PC-3 (cell line): ENCODE measurements at regions not wholly inside any gene's neighbourhood (a gene's known extent, or its start where the extent isn't known, plus 50 kb on each side); places are given as distances from the start of the nearest gene placed in this dataset.

Source experiments
- ATAC-seq: fragments of 200-7000 bp; cut with Tn5 transposase; 2 replicates; pipeline ENCODE4 v1.9.1; 2020; ENCODE audit warnings: mild to moderate bottlenecking, moderate library complexity
- BruUV-seq: library from RNA; stranded (reverse); fragments of 400-500 nt; replicated peaks from 2 replicates; lab custom pipeline; 2021; lab: Mats Ljungman, UMichigan
- CTCF ChIA-PET: fragments of 300-600 bp; sonication (Branson Sonifier 250); formaldehyde crosslinking; loops from one replicate; lab custom pipeline; 2022; ENCODE audit warnings: antibody characterized with exemption; lab: Charles Lee
- POLR2A ChIA-PET: fragments of 300-600 bp; sonication (Branson Sonifier 250); formaldehyde crosslinking; loops from one replicate; lab custom pipeline; 2022; ENCODE audit warnings: antibody characterized with exemption; ENCODE audit not compliant: unreplicated experiment; lab: Charles Lee
- DNase-seq: peaks from one replicate; pipeline ENCODE4 v3.0.0-alpha.2; 2015
- H2AFZ ChIP-seq: fragments of 300-600 bp; sonication (generic); 2 replicates; pipeline ENCODE4 v1.6.0; 2016; ENCODE audit warnings: antibody characterized with exemption, low read length
- H3F3A ChIP-seq: fragments of 300-600 bp; sonication (generic); one replicate; pipeline ENCODE4 v1.6.0; 2017; ENCODE audit warnings: antibody characterized with exemption, low read length, control low read depth, mild to moderate bottlenecking; ENCODE audit not compliant: unreplicated experiment
- H3K27ac ChIP-seq: fragments of 300-600 bp; sonication (generic); 2 replicates; pipeline ENCODE4 v1.5.1; 2016; ENCODE audit warnings: mild to moderate bottlenecking, low read length
- H3K27me3 ChIP-seq: fragments of 300-600 bp; sonication (generic); 2 replicates; pipeline ENCODE4 v1.6.1; 2016; ENCODE audit warnings: low read length, mixed read lengths
- H3K36me3 ChIP-seq: fragments of 300-600 bp; sonication (generic); 2 replicates; pipeline ENCODE4 v1.6.1; 2016; ENCODE audit warnings: low read depth, mixed run types, low read length, mixed read lengths
- H3K4me1 ChIP-seq: fragments of 300-600 bp; sonication (generic); 2 replicates; pipeline ENCODE4 v1.5.1; 2016; ENCODE audit warnings: low read length; ENCODE audit not compliant: insufficient read depth
- H3K4me2 ChIP-seq: fragments of 300-600 bp; sonication (generic); 2 replicates; pipeline ENCODE4 v1.6.0; 2016; ENCODE audit warnings: low read length
- H3K4me3 ChIP-seq: fragments of 300-600 bp; sonication (generic); 2 replicates; pipeline ENCODE4 v1.5.1; 2016; ENCODE audit warnings: mild to moderate bottlenecking, low read length, mixed read lengths
- H3K79me2 ChIP-seq: fragments of 300-600 bp; sonication (generic); 2 replicates; pipeline ENCODE4 v1.6.1; 2017; ENCODE audit warnings: low read length, mixed read lengths
- H3K9ac ChIP-seq: fragments of 300-600 bp; sonication (generic); 2 replicates; pipeline ENCODE4 v1.6.0; 2016; ENCODE audit warnings: mild to moderate bottlenecking, low read length
- H3K9me2 ChIP-seq: fragments of 300-600 bp; sonication (generic); replicated peaks from 2 replicates; pipeline ENCODE4 v1.6.1; 2016; ENCODE audit warnings: mixed run types, low read length, mixed read lengths
- H3K9me3 ChIP-seq: fragments of 300-600 bp; sonication (generic); 2 replicates; pipeline ENCODE4 v1.6.1; 2016; ENCODE audit warnings: low read length, mixed read lengths
- H4K20me1 ChIP-seq: fragments of 300-600 bp; sonication (generic); 2 replicates; pipeline ENCODE4 v1.6.1; 2016; ENCODE audit warnings: low read length, mixed read lengths
- CTCF ChIP-seq: fragments of 300-600 bp; sonication (generic); conservative IDR thresholded peaks from 2 replicates; pipeline ENCODE4 v1.5.1; 2017; ENCODE audit warnings: antibody characterized with exemption, low read depth, mild to moderate bottlenecking, low read length
- EZH2 ChIP-seq: fragments of 300-600 bp; sonication (generic); IDR thresholded peaks from one replicate; pipeline ENCODE4 v1.6.1; 2017; ENCODE audit warnings: antibody characterized with exemption, mild to moderate bottlenecking, low read length; ENCODE audit not compliant: unreplicated experiment
- EZH2phosphoT487 ChIP-seq: fragments of 300-600 bp; sonication (generic); IDR thresholded peaks from 2 replicates; pipeline ENCODE4 v1.6.1; 2018; ENCODE audit warnings: mild to moderate bottlenecking, antibody characterized with exemption, low read length, borderline replicate concordance
- intact Hi-C: fragments of 100-400 bp; cut with micrococcal nuclease; formaldehyde crosslinking; loops from 2 replicates; pipeline ENCODE4 v1.9.0; 2023

- H3K4me2 ChIP-seq: no peak overlapping the region
- H3F3A ChIP-seq: no peaks in the 10 kb centered on the region
- H3K4me1 ChIP-seq: no peaks in the 10 kb centered on the region
- ATAC-seq (no peak), DNase-seq (no peak)
- ChIA-PET CTCF (no interaction called here), POLR2A (no interaction called here)
- H3K27me3 ChIP-seq: no peaks in the 10 kb centered on the region
- H3K4me3 ChIP-seq: no peak overlapping the region
- TF ChIP-seq CTCF (no peak), EZH2 (no peak), EZH2phosphoT487 (no peak)
- no peaks in the 10 kb centered on the region for H3K79me2 ChIP-seq
- no peaks in the 10 kb centered on the region for H4K20me1 ChIP-seq
- intact Hi-C loops: no loop called here
- H3K27ac ChIP-seq: no peak overlapping the region
- no peaks in the 10 kb centered on the region for H3K36me3 ChIP-seq
- H3K9me2 ChIP-seq: no peaks in the 10 kb centered on the region
- no peak overlapping the region for H2AFZ ChIP-seq
- BruUV-seq: no TSS peak
- no peak overlapping the region for H3K9ac ChIP-seq
- H3K9me3 ChIP-seq: no peaks in the 10 kb centered on the region
Measured at GRCh38 chr4:107482546-107482945, 237.5 kb downstream of the PAPSS1 start.

GRCh38 chr4:107478327-107478980 is 241.6 kb downstream of the PAPSS1 start:
- Histone ChIP-seq H3K4me1 (no peaks in the 10 kb centered on the region), H2AFZ (no peak overlapping the region), H3K9me3 (no peaks in the 10 kb centered on the region), H3F3A (no peaks in the 10 kb centered on the region), H3K27ac (no peak overlapping the region), H3K4me2 (no peak overlapping the region), H4K20me1 (no peaks in the 10 kb centered on the region), H3K9ac (no peak overlapping the region), H3K36me3 (no peaks in the 10 kb centered on the region), H3K9me2 (no peaks in the 10 kb centered on the region), H3K27me3 (no peaks in the 10 kb centered on the region), H3K79me2 (no peaks in the 10 kb centered on the region), H3K4me3 (no peak overlapping the region)
- ATAC-seq: no peak
- POLR2A ChIA-PET: no interaction called here
- no peak for DNase-seq
- BruUV-seq: no TSS peak
- TF ChIP-seq EZH2 (no peak), EZH2phosphoT487 (no peak)
- CTCF ChIA-PET: no interaction called here
- intact Hi-C loops: no loop called here

- no peak overlapping the region for H2AFZ ChIP-seq
- ChIA-PET POLR2A (no interaction called here), CTCF (no interaction called here)
- no peak overlapping the region for H3K27ac ChIP-seq
- no peaks in the 10 kb centered on the region for H3K79me2 ChIP-seq
- H3K9me3 ChIP-seq: no peaks in the 10 kb centered on the region
- no peaks in the 10 kb centered on the region for H3F3A ChIP-seq
- no peak for TF ChIP-seq EZH2
- TF ChIP-seq CTCF: no peak
- no peak for TF ChIP-seq EZH2phosphoT487
- H3K4me1 ChIP-seq: no peaks in the 10 kb centered on the region
- ATAC-seq: no peak
- intact Hi-C loops: no loop called here
- H3K9ac ChIP-seq: no peak overlapping the region
- no peak overlapping the region for H3K4me3 ChIP-seq
- no peaks in the 10 kb centered on the region for H3K9me2 ChIP-seq
- no peaks in the 10 kb centered on the region for H3K36me3 ChIP-seq
- H4K20me1 ChIP-seq: no peaks in the 10 kb centered on the region
- DNase-seq: no peak
- no TSS peak for BruUV-seq
- no peak overlapping the region for H3K4me2 ChIP-seq
- peaks cover 11% of the 10 kb centered on the region; the same call in 1 of the 2 replicates for H3K27me3 ChIP-seq
Measured at GRCh38 chr4:107473126-107473525, 246.9 kb downstream of the PAPSS1 start.
